WTC11 (cell line): ENCODE measurements at regions not wholly inside any gene's neighbourhood (a gene's known extent, or its start where the extent isn't known, plus 50 kb on each side); places are given as distances from the start of the nearest gene placed in this dataset.

Experiments
- CREB1 ChIP-seq: sonication (generic); formaldehyde crosslinking; IDR thresholded peaks from 2 replicates; pipeline ENCODE4 v1.8.0; 2023; ENCODE audit warnings: mild to moderate bottlenecking, missing genetic modification reagents
- HMGA2 ChIP-seq: fragments of 250-450 bp; sonication (Bioruptor Pico); IDR thresholded peaks from 2 replicates; pipeline ENCODE4 v1.4.0; 2021; ENCODE audit warnings: mild to moderate bottlenecking, moderate library complexity
- KAT7 ChIP-seq: sonication (generic); formaldehyde crosslinking; IDR thresholded peaks from 2 replicates; pipeline ENCODE4 v1.8.1; 2023; ENCODE audit warnings: missing genetic modification reagents, mild to moderate bottlenecking, borderline replicate concordance
- NFYB ChIP-seq: sonication (generic); formaldehyde crosslinking; conservative IDR thresholded peaks from 2 replicates; pipeline ENCODE4 v1.8.0; 2022; ENCODE audit warnings: low read depth, missing genetic modification reagents
- TF ChIP-seq, protein P1 (sequence below): fragments of 200-600 bp; IDR thresholded peaks from 2 replicates; pipeline ENCODE4 v1.8.0; 2022; ENCODE audit warnings: antibody characterized with exemption
- TF ChIP-seq, protein P2 (sequence below): sonication (generic); formaldehyde crosslinking; IDR thresholded peaks from 2 replicates; pipeline ENCODE4 v1.8.1; 2022; ENCODE audit warnings: missing genetic modification reagents, borderline replicate concordance
- TF ChIP-seq, protein P3 (sequence below): fragments of 250-450 bp; sonication (Bioruptor Pico); IDR thresholded peaks from 2 replicates; pipeline ENCODE4 v1.9.0; 2021; ENCODE audit warnings: mild to moderate bottlenecking
- TF ChIP-seq, protein P4 (sequence below): fragments of 250-450 bp; sonication (Bioruptor Pico); IDR thresholded peaks from 2 replicates; pipeline ENCODE4 v1.9.0; 2021; ENCODE audit warnings: moderate library complexity, mild to moderate bottlenecking, inconsistent platforms, borderline replicate concordance

DNA sequence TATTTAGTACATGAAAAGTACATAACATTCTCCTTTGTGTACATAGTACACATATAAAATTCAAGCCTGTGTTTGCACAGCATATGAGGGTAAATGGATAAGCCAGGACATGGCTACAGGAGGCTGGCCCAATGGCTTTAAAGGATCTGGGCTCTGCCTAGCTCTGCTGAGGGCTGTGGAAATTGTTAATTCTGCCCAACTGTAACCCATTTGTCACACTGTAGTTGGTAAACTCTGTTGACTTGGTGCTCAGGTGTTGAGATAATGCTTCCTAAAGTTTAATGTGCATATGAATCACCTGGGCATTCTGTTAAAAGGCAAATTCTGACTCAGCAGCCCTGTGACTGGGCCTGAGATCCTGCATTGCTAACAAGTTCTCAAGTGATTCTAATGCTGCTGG is 196.5 kb upstream of the ZPLD1 start:
- TF ChIP-seq HMGA2 (no peak), NFYB (no peak), KAT7 (CRISPR knock-in tag) (no peak), CREB1 (CRISPR knock-in tag) (no peak)
- TF ChIP-seq, protein P1, sequence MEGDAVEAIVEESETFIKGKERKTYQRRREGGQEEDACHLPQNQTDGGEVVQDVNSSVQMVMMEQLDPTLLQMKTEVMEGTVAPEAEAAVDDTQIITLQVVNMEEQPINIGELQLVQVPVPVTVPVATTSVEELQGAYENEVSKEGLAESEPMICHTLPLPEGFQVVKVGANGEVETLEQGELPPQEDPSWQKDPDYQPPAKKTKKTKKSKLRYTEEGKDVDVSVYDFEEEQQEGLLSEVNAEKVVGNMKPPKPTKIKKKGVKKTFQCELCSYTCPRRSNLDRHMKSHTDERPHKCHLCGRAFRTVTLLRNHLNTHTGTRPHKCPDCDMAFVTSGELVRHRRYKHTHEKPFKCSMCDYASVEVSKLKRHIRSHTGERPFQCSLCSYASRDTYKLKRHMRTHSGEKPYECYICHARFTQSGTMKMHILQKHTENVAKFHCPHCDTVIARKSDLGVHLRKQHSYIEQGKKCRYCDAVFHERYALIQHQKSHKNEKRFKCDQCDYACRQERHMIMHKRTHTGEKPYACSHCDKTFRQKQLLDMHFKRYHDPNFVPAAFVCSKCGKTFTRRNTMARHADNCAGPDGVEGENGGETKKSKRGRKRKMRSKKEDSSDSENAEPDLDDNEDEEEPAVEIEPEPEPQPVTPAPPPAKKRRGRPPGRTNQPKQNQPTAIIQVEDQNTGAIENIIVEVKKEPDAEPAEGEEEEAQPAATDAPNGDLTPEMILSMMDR: no peak
- TF ChIP-seq, protein P2, sequence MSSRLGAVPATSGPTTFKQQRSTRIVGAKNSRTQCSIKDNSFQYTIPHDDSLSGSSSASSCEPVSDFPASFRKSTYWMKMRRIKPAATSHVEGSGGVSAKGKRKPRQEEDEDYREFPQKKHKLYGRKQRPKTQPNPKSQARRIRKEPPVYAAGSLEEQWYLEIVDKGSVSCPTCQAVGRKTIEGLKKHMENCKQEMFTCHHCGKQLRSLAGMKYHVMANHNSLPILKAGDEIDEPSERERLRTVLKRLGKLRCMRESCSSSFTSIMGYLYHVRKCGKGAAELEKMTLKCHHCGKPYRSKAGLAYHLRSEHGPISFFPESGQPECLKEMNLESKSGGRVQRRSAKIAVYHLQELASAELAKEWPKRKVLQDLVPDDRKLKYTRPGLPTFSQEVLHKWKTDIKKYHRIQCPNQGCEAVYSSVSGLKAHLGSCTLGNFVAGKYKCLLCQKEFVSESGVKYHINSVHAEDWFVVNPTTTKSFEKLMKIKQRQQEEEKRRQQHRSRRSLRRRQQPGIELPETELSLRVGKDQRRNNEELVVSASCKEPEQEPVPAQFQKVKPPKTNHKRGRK (CRISPR knock-in tag): no peak
- TF ChIP-seq, protein P3, sequence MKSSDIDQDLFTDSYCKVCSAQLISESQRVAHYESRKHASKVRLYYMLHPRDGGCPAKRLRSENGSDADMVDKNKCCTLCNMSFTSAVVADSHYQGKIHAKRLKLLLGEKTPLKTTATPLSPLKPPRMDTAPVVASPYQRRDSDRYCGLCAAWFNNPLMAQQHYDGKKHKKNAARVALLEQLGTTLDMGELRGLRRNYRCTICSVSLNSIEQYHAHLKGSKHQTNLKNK (CRISPR knock-in tag): no peak
- TF ChIP-seq, protein P4, sequence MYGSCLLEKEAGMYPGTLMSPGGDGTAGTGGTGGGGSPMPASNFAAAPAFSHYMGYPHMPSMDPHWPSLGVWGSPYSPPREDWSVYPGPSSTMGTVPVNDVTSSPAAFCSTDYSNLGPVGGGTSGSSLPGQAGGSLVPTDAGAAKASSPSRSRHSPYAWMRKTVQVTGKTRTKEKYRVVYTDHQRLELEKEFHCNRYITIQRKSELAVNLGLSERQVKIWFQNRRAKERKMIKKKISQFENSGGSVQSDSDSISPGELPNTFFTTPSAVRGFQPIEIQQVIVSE: no peak
